8988T (cell line): ENCODE measurements at regions not wholly inside any gene's neighbourhood (a gene's known extent, or its start where the extent isn't known, plus 50 kb on each side); places are given as distances from the start of the nearest gene placed in this dataset.

Source experiments
- DNase-seq: peaks from one replicate; pipeline ENCODE4 v3.0.0; 2011

DNA sequence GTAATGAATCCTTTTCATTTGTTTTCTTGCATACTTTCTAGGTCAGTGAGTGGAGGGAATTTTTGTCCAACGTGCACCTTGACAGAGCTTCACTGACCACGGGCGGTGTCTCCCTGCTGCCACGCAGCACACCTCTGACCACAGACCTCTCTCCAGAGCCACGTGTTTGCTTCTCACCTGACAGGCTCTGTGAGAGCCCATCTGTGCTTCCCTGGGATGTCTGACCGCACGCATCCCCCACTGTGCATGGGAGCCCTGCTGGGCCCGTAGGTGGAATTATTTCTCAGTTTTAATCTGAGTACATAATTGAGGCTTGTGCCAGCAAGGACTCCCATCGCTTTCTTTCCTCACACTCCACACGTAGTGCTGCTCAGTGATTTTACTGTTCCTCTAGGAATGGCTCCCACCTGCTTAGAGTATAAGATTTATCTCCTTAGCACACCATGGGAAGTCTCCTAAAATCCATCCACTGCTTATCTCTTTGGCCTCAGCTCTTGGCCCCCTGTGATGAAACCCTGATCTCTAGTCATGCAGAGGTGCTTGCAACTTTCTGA lies 482.6 kb downstream of the TSN start:
- DNase-seq = no peak

DNA sequence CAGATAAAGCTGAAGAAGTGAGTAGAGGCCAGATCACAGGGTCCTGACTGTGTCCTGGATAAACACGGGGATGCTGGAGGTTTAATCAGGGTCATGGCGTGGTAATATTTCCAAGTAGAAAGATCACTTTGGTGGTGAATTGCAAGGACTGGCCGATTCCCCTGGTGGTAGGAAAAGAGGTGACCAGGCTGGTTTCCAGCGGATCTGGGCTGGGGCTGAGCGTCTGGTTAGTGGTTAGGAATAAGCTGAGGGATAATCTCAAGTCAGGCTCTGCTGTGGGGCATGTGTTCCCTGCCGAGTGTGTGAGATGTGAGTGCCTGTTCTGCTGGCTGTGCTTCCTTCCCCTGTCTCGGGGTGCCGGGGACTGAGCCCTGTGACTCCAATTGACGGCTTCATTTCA lies 484.0 kb downstream of the TSN start:
- DNase-seq = no peak

DNA sequence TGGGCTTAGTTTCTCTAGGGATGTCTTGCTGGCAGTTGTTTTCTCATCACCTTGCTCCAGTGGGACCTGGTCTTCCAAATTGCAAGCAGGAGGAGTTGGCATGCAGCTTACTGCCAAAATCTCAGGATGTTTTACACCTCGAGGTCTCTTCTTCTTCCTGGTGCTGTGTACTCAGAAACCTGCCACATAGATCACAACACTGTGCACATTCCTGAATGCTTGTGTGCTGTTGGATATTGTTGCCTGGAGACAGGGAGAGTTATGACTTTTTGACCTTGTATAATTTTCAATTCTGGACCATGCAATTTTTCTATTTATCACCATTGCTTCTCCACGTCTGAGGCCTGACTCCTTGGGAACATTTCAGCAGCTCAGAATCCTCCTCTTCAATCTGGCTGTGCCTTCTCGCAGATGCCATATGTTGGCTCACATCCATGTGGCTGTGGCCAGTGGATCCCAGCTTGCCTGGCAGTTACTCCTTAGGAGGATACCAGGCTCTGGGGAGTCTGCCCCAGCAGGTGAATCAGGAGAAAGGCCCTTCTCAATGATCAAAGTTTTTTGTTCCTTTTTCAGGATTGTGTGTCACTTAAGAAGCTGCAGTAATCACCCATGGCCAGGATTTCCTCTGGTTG lies 489.3 kb downstream of the TSN start:
- DNase-seq = no peak

DNA sequence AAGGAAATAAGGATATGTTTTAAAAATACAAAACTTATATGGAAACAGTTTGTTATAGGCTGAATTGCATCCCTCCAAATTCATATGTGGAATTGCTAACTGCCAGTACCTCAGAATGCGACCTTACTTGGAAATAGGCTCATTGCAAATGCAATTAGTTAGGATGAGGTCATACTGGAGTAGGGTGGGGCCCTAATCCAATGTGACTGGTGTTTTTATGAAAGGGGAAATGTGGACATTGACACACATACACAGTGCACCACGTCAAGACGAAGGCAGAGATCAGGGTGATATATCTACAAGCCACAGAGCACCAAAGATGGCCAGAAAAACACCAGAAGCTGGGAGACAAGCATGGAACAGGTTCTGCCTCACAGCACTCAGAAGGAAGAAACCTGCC lies 494.2 kb downstream of the TSN start:
- no peak for DNase-seq

DNA sequence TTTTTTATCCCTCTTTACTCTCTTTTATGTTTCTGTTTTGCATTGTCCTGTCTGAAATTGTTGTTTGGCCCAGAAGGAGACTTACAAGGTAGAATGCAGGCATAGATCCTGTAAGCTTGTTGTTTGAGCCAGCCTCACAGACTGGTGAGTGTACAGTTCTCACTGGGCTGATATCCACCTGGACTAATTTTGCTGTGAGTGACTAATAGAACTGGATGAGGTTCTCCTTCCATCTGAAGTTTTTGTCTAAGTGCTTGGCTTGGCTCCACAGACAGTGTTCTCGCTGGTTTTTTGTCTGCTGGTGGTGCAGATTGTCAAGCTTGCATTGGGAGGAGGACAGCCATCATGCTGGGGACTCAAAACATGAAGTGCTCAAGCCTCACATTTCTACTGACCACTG lies 495.7 kb downstream of the TSN start:
- no peak for DNase-seq

DNA sequence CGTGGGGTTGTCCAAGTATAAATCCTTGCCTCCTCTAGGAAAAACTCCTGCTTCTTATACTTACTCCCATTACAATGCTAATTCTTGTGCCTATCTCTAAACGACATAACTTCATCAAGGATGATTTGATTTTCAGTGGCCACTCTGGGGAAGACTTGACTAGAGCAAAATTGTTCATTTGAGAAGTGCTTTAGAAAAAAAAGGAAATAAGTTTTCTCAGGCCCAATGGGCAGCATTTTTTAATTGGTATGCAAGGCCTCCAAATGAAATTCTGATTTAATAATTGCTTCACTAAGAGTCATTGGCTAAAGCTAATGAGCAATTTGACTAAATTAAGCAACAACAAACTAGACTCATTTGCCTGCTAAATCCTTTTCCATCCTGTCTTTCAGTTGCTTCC lies 496.1 kb downstream of the TSN start:
- no peak for DNase-seq

DNA sequence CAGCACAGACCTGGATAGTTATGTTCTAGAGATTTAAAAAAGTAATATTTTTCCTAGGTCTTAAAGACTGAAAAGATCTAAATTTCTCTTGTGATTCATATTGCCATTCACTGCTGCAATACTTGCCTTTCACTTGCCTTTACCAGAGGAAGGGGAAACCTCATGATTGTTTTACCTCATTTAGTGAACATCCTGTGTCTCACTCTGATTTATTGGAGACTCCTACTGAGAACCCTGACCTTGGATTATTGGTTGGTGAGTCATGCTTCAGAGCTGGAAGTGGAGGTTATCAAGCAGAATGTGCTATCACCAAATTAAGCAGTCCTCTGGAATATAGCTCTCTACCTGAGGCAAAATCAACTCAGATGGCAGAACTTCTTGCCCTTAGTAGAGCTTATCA lies 500.5 kb downstream of the TSN start:
- no peak for DNase-seq

DNA sequence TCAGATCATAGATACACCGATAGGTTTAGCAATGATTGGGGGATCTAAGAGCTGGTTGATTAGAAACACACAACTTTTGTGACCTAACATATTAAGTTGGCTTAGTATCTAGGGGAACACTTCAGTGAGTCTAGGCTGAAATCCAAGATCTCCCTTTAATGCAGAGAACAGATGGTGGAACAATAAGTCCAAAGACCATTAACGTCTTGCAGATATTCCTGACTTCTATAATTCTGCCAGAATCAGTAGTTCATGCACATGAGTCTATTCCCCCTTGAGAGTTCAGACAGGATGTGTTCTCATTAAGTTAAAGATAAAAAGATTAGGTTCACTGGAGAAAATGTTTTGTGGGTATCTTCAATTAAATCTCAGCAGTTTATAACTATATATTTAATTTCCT lies 506.5 kb downstream of the TSN start:
- DNase-seq = no peak

DNA sequence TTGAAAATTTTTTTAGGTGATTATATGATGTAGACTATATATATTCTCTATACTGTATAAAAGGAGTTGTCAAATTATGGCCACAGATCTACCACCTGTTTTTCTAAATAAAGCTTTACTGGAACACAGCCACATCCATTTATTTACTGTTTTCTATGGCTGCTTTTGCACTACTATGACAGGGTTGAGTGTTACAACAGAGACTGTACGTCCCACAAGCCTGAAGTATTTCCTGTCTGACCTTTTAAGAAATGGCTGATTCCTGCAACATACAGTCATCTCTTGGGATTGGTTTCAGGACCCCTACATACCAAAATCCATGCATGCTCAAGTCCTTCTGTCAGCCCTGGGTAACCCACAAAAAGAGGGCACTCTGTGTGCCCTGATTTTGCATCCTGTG lies 508.3 kb downstream of the TSN start:
- no peak for DNase-seq

DNA sequence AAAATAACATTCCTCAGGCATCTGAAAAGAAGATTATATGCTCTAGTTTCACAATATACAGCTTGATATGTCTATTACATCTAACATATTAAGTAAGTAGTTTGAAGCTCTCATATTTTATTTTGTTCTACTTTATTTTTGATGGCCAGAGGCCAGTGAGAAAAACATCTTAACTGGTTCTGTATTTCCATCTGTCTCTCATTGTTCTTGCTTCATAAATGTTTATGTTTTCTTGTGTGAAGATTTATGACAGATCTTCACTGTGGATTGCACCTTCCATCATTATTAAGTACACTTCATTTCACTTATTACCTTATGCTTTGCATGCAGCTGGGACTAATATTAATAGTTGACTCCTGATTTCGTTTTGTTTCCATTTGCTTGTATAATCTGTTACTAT lies 511.2 kb downstream of the TSN start:
- DNase-seq = no peak

DNA sequence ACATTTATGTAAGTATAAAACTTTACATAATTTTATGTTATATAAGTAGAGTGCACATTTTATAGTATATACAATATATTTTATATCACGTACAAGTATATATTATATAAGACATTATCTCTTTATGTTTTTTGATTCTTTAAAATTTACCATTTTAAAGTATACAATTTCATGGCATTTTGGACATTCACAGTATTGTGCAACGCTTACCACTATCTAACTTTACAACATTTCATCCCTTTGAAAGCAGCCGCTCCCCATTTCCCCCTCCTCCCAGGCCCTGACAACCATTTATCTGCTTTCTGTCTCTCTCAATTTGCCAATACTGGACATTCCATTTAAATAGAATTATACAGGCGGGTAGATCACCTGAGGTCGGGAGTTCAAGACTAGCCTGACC lies 512.5 kb downstream of the TSN start:
- DNase-seq = no peak

DNA sequence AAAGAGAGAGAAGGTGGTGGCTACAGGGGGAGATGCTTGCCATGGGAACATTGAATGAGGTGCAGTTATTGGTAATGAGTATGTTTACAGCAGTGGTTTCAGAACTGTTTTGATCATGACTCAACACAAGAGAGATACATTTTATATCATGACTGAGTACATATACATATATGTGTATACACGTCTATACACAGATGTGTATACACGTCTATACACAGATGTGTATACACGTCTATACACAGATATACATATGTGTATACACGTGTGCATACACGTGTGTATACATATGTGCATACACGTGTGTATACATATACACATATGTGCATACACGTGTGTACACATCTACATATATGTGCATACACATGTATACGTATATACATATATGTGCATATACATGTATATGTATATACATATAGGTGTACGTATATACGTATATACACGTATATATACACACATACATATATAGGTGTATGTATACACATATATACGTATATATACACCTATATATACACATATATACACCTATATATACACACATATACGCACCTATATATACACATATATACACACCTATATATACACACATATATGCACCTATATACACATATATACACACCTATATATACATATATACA lies 518.5 kb downstream of the TSN start:
- DNase-seq = no peak

DNA sequence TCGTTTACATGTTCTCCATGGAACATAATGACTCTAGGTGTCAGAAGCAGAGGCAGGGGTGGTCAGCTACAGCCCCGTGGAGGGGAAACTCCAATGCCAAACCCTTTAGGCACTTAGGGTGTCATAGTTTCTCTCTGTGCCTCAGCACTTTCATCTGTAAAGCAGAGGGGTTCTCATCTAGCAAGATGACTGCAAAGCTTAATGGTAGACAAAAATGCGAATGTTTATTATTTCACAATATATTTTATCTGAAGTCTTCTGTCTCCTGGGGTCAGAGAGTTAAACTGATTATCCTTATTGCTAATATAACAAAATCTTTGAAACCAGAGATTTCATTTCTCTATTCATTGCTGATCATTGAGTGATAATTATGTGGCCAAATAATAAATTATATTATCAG lies 522.5 kb downstream of the TSN start:
- DNase-seq = no peak

DNA sequence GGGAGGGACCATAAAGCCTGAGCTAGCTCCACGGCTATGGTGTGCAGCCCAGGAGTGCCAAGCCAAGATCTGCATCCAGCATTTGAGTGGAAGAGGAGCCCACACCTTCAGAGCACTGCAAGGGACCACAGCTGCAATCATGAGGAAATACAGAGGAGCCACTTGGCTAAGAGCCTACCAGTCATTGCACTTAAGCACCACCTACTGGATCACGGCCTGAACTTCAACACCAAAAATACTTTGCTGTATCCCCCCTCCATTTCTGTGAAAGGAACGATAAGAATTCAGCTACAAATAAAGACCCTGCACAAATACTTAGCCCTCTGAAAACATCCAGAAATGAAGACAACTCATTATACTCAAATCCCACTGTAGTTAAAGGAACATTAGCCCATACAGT lies 545.3 kb downstream of the TSN start:
- no peak for DNase-seq

DNA sequence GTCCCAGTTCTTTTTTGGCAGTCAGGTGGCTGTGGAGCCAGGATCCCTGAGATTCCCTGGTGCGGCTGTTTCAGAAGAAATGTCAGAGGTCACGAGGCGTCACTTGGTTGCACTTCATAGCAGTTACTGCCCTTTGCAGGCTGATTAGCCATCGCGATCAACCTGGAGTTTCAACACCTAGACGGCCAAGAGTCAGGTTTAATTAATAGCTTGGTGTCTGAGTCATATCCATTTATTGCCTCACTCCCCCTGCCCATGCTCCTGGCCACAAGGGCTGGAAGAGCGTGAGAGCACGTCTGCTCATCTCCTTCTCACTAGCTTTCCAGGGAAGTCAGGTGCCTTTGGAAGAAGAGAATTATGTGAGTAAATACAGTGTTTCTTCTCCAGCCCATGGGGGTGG lies 552.3 kb downstream of the TSN start:
- DNase-seq = no peak

DNA sequence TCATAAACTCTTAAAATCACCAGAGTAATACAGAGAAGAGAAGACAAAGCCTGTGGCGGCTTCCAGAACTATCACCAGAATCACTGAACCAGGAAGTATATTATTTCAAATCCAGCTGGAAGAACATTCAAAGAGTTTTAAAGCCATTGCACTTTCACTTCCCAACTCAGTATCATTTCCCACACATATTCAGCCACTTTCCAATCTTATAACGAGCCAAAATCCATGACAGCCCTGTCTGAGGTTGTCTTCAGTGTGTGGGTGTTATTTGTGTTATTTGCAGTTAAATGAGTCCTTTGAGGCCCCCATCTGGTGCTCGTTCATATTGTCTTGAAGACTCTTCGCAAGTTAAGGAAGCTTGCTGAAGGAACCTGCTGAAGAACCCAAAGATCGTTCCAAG lies 559.9 kb downstream of the TSN start:
- no peak for DNase-seq

DNA sequence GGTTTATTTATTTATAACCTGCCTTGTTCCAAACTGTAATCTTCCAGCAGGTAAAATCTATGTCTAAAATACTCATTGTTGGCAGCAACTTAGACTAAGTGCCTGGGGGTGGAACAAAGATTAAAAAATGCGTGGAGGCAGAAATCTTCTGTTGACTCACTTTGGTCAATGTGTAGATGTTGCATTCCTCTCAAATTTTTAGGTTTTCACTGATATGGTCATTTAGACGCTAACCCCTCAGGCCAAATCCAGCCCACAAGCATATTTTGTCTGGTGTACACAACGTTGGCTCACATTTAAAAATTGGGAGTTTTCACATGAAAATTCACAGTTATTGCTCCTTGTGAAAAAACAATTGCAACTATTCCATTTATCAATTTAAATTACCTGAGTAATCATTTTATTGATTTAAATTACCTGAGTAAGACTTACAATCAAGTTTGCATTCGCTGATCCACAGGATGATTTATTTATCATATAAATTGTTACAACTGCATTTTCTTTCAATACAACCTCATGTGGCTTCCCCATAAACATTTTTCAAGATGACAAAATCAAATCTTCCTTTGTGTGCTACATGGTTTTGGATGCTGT lies 564.2 kb downstream of the TSN start:
- no peak for DNase-seq

DNA sequence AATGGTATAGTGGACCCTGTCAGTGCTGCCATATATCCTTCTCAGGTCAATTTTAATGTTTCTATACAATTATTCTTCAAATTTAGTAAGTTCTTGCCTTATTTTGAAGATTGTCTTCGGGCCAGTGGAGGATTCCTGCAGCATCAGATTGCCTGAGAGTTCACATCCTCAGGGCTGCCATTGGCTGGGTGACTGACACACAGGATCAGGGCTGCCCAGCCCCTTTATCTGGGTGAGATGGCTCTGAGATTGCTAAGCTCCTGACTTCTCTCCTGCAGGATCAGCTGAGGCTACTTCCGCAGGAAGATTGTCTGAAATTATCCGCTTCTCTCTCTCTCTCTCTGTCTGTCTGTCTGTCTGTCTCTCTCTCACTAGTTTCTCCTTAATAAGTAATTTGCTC lies 567.4 kb downstream of the TSN start:
- no peak for DNase-seq

DNA sequence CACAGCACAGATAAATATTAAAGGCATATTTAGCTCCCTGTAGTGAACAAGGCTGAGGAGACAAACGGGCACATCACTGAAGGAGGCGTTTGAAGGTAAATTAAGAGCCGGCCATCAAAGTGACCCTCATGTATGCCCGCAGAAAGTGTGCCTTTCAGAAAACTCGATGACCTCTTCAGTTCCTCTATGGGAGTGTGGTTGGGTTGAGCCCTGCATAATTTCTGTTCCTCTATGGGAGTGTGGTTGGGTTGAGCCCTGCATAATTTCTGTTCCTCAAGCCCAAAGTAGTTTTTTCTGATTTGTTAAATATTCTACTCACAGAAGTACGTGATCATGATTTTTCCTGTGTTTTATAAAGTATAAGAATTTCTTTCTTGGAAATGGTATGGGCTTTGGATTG lies 568.5 kb downstream of the TSN start:
- DNase-seq = no peak

DNA sequence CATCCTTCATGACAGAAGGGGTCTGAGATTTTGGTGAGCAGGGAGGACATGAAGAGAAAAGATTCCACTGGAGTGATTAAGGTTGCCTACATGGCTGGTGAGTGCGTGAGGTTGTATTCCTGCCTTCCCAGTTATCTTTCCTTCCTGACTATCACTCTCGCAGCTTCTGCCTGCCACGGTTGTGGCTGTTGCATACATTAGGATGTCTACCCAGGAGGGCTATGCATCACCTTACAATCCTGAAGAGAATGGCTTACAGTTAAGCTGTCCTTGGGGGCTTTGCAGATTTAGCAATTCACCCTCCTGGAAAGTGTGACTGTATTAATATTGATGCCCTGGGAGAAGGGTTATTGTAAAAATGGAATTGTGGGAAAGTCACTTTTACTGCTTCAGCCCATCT lies 571.0 kb downstream of the TSN start:
- no peak for DNase-seq

DNA sequence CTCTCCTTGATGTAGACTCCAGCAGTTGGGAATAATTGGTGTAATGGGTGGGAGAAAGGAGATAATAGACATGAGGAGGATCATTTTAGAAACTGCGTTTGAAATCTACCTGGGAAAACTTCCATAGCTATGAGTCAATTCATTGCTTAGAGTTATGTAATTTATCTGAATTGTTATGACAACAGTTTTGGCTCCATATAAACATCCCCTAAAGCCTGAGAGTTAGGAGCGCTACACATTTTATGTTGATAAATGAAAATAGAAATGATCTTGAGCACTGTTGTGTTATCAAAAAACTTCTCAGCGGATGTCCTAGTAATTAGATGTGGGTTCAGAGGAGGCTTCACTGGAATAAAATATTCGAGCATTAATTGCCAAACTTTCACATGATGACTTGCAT lies 573.4 kb downstream of the TSN start:
- DNase-seq = no peak

DNA sequence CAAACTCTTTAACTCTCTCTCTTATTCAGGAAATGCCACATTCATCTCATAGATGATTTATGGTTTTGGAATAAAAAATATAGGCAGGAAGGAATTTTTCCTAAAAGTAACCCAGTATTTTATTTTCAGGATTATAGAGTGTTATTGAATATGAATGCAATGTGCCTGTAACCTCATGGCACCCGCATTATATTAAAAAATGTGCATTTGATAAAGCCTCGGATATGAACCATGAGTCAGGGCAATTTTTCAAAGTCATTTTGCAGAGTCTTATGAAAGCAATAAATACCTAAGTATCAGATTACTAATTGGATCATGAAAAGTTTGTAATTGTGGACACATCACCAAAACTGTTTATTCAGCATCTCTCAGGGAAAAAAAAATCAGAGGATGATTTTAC lies 573.8 kb downstream of the TSN start:
- DNase-seq = no peak

DNA sequence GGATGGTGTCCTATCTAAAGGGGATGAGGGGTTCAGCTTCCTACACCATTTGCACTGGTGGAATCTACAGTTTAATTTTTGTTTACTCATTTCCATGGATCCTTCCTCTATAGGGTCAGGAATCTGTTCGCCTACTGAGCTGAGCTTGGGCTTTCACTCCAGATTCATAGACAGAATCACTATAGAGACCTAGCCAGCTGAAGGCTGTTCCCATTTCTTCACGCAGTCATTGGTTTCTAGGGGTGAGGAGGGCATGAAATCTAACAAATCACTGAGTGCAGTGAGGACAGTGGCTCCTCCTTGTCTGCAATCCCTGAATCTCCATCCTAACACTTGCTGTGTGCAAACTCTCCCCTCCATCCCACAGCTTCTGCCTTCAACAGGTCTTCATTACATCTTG lies 578.5 kb downstream of the TSN start:
- no peak for DNase-seq

DNA sequence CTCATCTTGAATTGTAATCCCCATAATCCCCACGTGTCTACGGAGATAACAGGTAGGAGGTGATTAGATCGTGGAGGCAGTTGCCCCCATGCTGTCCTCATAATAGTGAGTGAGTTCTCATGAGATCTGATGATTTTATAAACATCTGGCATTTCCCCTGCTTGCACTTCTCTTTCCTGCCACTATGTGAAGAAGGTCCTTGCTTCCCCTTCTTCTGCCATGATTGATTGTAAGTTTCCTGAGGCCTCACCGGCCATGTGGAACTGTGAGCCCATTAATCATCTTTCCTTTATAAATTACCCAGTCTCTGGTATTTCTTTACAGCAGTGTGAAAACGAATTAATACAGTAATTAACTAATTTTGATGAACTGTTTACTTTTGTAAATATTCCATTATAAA lies 582.5 kb downstream of the TSN start:
- DNase-seq = no peak

DNA sequence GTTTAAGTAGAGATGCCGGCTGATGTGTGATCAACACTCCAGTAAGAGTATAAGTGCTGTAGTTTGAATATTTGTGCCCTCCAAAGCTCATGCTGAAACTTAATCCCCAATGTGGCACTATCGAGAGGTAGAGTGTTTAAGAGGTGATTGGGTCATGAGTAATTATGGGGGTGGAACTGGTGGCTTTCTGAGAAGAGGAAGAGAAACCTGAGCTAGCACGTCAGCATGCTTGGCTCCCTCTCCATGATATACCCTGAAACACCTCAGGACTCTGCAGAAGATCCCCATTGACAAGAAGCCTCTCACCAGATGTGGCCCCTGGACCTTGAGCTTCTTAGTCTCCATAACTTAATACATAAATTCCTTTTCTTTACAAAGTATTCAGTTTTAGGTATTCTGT lies 584.8 kb downstream of the TSN start:
- DNase-seq = no peak
